ENCODE measurements at regions not wholly inside any gene's neighbourhood (a gene's known extent, or its start where the extent isn't known, plus 50 kb on each side); places are given as distances from the start of the nearest gene placed in this dataset.

DNA sequence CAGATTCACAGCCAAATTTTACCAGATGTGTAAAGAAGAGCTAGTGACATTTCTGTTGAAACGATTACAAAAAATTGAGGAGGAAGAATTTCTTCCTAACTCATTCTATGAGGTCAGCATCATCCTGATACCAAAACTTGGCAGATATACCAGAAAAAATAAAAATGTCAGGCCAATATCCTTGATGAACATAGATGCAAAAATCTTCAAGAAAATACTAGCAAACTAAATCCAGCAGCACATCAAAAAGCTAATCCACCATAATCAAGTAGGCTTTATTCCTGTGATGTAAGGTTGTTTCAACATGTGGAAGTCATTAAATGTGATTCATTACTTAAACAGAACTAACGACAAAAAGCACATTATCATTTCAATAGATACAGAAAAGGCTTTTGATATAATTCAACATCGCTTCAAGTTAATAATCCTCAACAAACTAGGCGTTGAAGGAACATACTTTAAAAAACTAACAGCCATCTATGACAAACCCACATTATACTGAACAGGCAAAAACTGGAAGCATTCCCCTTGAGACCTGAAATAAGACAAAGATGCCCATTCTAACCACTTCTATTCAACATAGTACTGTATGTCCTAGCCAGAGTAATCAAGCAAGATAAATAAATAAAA lies 807.7 kb upstream of the ZWINT start:
- H2AFZ ChIP-seq, result no peak overlapping the region
- no peaks in the 10 kb centered on the region for H3K9me3 ChIP-seq (ENCODE audit: control insufficient read depth, low read length)
- no peak overlapping the region for H3K27ac ChIP-seq
- no peak overlapping the region for H3K9ac ChIP-seq
- H3K79me2 ChIP-seq, result no peaks in the 10 kb centered on the region
- no peak overlapping the region for H3K4me2 ChIP-seq (ENCODE audit: low read length)
- H3K36me3 ChIP-seq (ENCODE audit: control insufficient read depth, insufficient read depth, low read length), result no peaks in the 10 kb centered on the region
- TF ChIP-seq, protein P1, sequence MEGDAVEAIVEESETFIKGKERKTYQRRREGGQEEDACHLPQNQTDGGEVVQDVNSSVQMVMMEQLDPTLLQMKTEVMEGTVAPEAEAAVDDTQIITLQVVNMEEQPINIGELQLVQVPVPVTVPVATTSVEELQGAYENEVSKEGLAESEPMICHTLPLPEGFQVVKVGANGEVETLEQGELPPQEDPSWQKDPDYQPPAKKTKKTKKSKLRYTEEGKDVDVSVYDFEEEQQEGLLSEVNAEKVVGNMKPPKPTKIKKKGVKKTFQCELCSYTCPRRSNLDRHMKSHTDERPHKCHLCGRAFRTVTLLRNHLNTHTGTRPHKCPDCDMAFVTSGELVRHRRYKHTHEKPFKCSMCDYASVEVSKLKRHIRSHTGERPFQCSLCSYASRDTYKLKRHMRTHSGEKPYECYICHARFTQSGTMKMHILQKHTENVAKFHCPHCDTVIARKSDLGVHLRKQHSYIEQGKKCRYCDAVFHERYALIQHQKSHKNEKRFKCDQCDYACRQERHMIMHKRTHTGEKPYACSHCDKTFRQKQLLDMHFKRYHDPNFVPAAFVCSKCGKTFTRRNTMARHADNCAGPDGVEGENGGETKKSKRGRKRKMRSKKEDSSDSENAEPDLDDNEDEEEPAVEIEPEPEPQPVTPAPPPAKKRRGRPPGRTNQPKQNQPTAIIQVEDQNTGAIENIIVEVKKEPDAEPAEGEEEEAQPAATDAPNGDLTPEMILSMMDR (IDR thresholded peaks at IDR 0.05), result no peak
- no peaks in the 10 kb centered on the region for H3K27me3 ChIP-seq (ENCODE audit: control insufficient read depth, insufficient read depth, low read length)
- H3K4me3 ChIP-seq (ENCODE audit: low read depth, low read length), result no peak overlapping the region
- H3K4me1 ChIP-seq, result no peaks in the 10 kb centered on the region

DNA sequence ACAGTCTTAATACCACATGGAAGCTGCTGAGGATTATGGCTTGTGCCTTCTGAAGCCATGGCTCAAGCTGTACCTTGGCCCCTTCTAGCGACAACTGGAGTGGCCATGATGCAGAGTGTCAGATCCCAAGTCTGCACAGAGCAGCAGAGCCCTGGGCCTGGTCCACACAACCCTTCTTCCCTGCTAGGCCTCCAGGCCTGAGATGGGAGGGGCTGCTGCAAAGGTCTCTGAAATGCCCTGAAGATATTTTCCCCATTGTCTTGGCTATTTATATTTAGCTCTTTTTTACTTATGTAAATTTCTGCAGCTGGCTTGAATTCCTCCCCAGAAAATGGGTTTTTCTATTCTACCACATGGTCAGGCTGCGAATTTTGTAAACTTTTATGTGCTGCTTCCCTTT lies 804.6 kb upstream of the ZWINT start:
- Histone ChIP-seq H3K4me1 (no peaks in the 10 kb centered on the region), H3K36me3 (ENCODE audit: control insufficient read depth, insufficient read depth, low read length) (no peaks in the 10 kb centered on the region), H3K4me3 (ENCODE audit: low read depth, low read length) (no peak overlapping the region), H2AFZ (no peak overlapping the region), H3K9me3 (ENCODE audit: control insufficient read depth, low read length) (no peaks in the 10 kb centered on the region), H3K9ac (no peak overlapping the region), H3K27ac (no peak overlapping the region), H3K4me2 (ENCODE audit: low read length) (no peak overlapping the region), H3K79me2 (no peaks in the 10 kb centered on the region), H3K27me3 (ENCODE audit: control insufficient read depth, insufficient read depth, low read length) (no peaks in the 10 kb centered on the region)
- TF ChIP-seq, protein P1 (IDR thresholded peaks at IDR 0.05), result no peak

DNA sequence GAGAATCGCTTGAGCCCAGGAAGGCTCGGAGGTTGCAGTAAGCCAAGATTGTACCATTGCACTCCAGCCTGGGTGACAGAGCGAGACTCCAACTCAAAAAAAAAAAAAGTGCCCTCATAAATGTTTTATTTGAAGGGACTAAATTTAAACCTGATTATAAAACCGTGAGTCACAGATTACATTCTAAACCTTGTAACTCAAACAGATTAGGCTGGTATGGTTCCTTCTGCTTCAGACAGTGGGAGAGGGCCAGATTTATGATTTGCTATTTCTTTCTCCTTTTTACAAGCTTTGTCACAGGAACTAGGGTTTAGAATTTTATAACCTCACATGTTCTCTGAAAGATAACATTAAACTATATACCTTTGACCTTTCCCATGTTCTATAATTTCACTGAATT lies 801.2 kb upstream of the ZWINT start:
- no peak overlapping the region for H3K9ac ChIP-seq
- H3K27me3 ChIP-seq (ENCODE audit: control insufficient read depth, insufficient read depth, low read length), result no peaks in the 10 kb centered on the region
- no peak overlapping the region for H3K27ac ChIP-seq
- H3K79me2 ChIP-seq, result no peaks in the 10 kb centered on the region
- H3K9me3 ChIP-seq (ENCODE audit: control insufficient read depth, low read length), result no peaks in the 10 kb centered on the region
- TF ChIP-seq, protein P1 (IDR thresholded peaks at IDR 0.05), result no peak
- H3K36me3 ChIP-seq (ENCODE audit: control insufficient read depth, insufficient read depth, low read length), result no peaks in the 10 kb centered on the region
- H3K4me3 ChIP-seq (ENCODE audit: low read depth, low read length), result no peak overlapping the region
- H2AFZ ChIP-seq, result no peak overlapping the region
- H3K4me1 ChIP-seq, result no peaks in the 10 kb centered on the region
- H3K4me2 ChIP-seq (ENCODE audit: low read length), result no peak overlapping the region

DNA sequence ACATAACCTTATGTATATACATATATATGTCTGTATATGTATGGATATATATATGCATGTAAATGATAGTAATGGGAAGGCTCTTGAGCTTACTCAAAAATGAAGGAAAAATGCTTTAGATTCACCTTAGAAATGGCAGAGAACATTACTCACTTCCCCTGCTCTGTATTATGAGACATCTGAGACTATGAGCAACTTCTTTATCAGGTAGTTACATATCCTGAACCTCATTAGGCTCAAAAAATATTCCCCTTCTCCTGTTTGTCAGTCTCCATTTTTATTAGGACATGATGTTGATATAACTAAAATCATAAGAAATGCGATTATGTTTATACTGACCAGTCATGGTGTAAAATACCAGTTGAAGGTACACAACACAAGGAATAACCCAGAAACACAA lies 800.1 kb upstream of the ZWINT start:
- Histone ChIP-seq H3K27me3 (ENCODE audit: control insufficient read depth, insufficient read depth, low read length) (no peaks in the 10 kb centered on the region), H3K4me1 (no peaks in the 10 kb centered on the region), H3K9me3 (ENCODE audit: control insufficient read depth, low read length) (no peaks in the 10 kb centered on the region), H2AFZ (no peak overlapping the region), H3K9ac (no peak overlapping the region), H3K4me3 (ENCODE audit: low read depth, low read length) (no peak overlapping the region), H3K4me2 (ENCODE audit: low read length) (no peak overlapping the region), H3K79me2 (no peaks in the 10 kb centered on the region), H3K36me3 (ENCODE audit: control insufficient read depth, insufficient read depth, low read length) (no peaks in the 10 kb centered on the region), H3K27ac (no peak overlapping the region)
- TF ChIP-seq, protein P1 (IDR thresholded peaks at IDR 0.05), result no peak

DNA sequence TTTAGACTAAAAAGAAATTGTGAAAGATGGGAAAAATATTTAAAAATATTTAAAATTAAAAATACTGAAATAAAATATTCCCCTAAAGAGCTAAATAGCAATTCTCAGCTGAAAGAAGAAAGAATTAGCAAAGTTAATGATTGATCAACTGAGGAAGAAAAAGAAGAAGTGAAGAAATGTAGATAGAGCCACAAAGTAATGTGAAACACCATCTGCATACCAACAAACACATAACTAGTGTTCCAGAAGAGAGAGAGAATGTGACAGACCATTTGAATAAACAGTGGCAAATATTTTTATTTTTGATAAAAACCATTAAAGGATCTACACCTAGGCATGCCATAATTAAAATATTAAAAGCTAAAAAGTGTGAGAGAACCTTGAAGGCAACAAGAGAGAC lies 784.5 kb upstream of the ZWINT start:
- Histone ChIP-seq H3K9ac (no peak overlapping the region), H3K27ac (no peak overlapping the region), H2AFZ (no peak overlapping the region), H3K9me3 (ENCODE audit: control insufficient read depth, low read length) (no peaks in the 10 kb centered on the region), H3K4me1 (no peaks in the 10 kb centered on the region), H3K4me2 (ENCODE audit: low read length) (no peak overlapping the region), H3K36me3 (ENCODE audit: control insufficient read depth, insufficient read depth, low read length) (no peaks in the 10 kb centered on the region), H3K27me3 (ENCODE audit: control insufficient read depth, insufficient read depth, low read length) (no peaks in the 10 kb centered on the region), H3K79me2 (no peaks in the 10 kb centered on the region), H3K4me3 (ENCODE audit: low read depth, low read length) (no peak overlapping the region)
- TF ChIP-seq, protein P1 (IDR thresholded peaks at IDR 0.05), result no peak

All from parathyroid adenoma (tissue), 2 donors.